B cell (primary cell): ENCODE measurements at regions not wholly inside any gene's neighbourhood (a gene's known extent, or its start where the extent isn't known, plus 50 kb on each side); places are given as distances from the start of the nearest gene placed in this dataset.

Experiments
- ATAC-seq: fragments of 200-7000 bp; cut with Tn5 transposase; one replicate; pipeline ENCODE4 v1.10.0; 2021; ENCODE audit warnings: low read depth, mild to moderate bottlenecking, moderate number of reproducible peaks, moderate library complexity
- CTCF ChIA-PET: fragments of 350-600 bp; sonication (Branson Sonifier 250); formaldehyde crosslinking; loops from one replicate; lab custom pipeline; 2021; ENCODE audit warnings: antibody characterized with exemption, inconsistent platforms; lab: Charles Lee
- POLR2A ChIA-PET: fragments of 350-600 bp; sonication (Branson Sonifier 250); formaldehyde crosslinking; loops from one replicate; lab custom pipeline; 2021; ENCODE audit warnings: antibody characterized with exemption; lab: Charles Lee
- DNase-seq: peaks from one replicate; pipeline ENCODE4 v3.0.0; 2013
- H2AFZ ChIP-seq: 2 replicates; pipeline ENCODE4 v1.6.1; 2012; ENCODE audit warnings: mild to moderate bottlenecking, low read depth, low read length; ENCODE audit not compliant: insufficient read depth, poor library complexity, severe bottlenecking
- H3K27ac ChIP-seq, 2 donors: 1 replicate in 1 of 2; 2 replicates in 1 of 2; pipeline ENCODE4 v1.5.1; 2012 to 2013; ENCODE audit warnings: low read length in 2 of 2, mild to moderate bottlenecking in 2 of 2, moderate library complexity in 1 of 2
- H3K27me3 ChIP-seq, 4 experiments: fragments of 200-600 bp in 1 of 4; sonication (generic) in 1 of 4; replicated peaks in 1 of 4; 1 replicate in 2 of 4; 2 replicates in 2 of 4; pipeline versions ENCODE4 v1.6.1 to v1.7.0; 2013 to 2016; ENCODE audit warnings: low read length in 3 of 4, mild to moderate bottlenecking in 2 of 4, mixed read lengths in 1 of 4, moderate library complexity in 1 of 4; ENCODE audit not compliant: insufficient read depth in 4 of 4, control insufficient read depth in 3 of 4; ENCODE audit errors: control extremely low read depth in 1 of 4
- H3K36me3 ChIP-seq, 2 experiments: replicated peaks in 1 of 2; 1 replicate in 1 of 2; 2 replicates in 1 of 2; pipeline versions ENCODE4 v1.6.1 to v1.7.1; 2013; ENCODE audit warnings: low read length in 1 of 2; ENCODE audit not compliant: insufficient read depth in 2 of 2, control insufficient read depth in 1 of 2; ENCODE audit errors: control extremely low read depth in 1 of 2, extremely low read depth in 1 of 2
- H3K4me1 ChIP-seq, 2 donors: fragments of 200-600 bp in 1 of 2; sonication (generic) in 1 of 2; 1 replicate in 1 of 2; 2 replicates in 1 of 2; pipeline versions ENCODE4 v1.5.1 to v1.6.1; 2013 to 2017; ENCODE audit warnings: low read length in 2 of 2; ENCODE audit not compliant: control insufficient read depth in 2 of 2, insufficient read depth in 2 of 2
- H3K4me2 ChIP-seq: replicated peaks from 2 replicates; pipeline ENCODE3; 2012; ENCODE audit warnings: mild to moderate bottlenecking, low read depth, low read length; ENCODE audit not compliant: poor library complexity, severe bottlenecking
- H3K4me3 ChIP-seq, 5 experiments: fragments of 200-600 bp in 1 of 5; sonication (generic) in 1 of 5; 1 replicate in 3 of 5; 2 replicates in 2 of 5; pipeline versions ENCODE4 v1.5.1 to v1.7.0; 2011 to 2016; ENCODE audit warnings: low read length in 4 of 5, mild to moderate bottlenecking in 4 of 5, low read depth in 2 of 5, control low read depth in 1 of 5, moderate library complexity in 1 of 5; ENCODE audit not compliant: insufficient read depth in 1 of 5; ENCODE audit errors: control extremely low read depth in 1 of 5, extremely low read depth in 1 of 5
- H3K79me2 ChIP-seq: fragments of 200-600 bp; sonication (generic); one replicate; pipeline ENCODE4 v1.6.0; 2016; ENCODE audit warnings: low read length; ENCODE audit not compliant: control insufficient read depth, insufficient read depth
- H3K9ac ChIP-seq: fragments of 200-600 bp; sonication (generic); 2 replicates; pipeline ENCODE4 v1.6.1; 2017; ENCODE audit warnings: mild to moderate bottlenecking, low read length, moderate library complexity
- H3K9me3 ChIP-seq, 3 donors: one replicate each; pipeline versions ENCODE4 v1.6.1 to v1.7.1; 2013; ENCODE audit warnings: low read length in 2 of 3; ENCODE audit not compliant: control insufficient read depth in 2 of 3, insufficient read depth in 1 of 3; ENCODE audit errors: control extremely low read depth in 1 of 3
- H4K20me1 ChIP-seq: 2 replicates; pipeline ENCODE4 v1.6.0; 2012; ENCODE audit warnings: mild to moderate bottlenecking, low read length; ENCODE audit not compliant: insufficient read depth, control insufficient read depth, poor library complexity, severe bottlenecking
- H3K27ac Mint-ChIP-seq: one replicate; pipeline ENCODE4 v1.8.0; 2021; ENCODE audit warnings: mixed read lengths
- H3K27me3 Mint-ChIP-seq: one replicate; pipeline ENCODE4 v1.8.0; 2021; ENCODE audit warnings: mixed read lengths
- H3K4me1 Mint-ChIP-seq: one replicate; pipeline ENCODE4 v1.8.0; 2021; ENCODE audit warnings: mixed read lengths
- H3K4me3 Mint-ChIP-seq: one replicate; pipeline ENCODE4 v1.8.0; 2021; ENCODE audit warnings: mixed read lengths
- H3K9me3 Mint-ChIP-seq: one replicate; pipeline ENCODE4 v1.8.0; 2022; ENCODE audit warnings: mixed read lengths; ENCODE audit not compliant: insufficient read depth
- CTCF ChIP-seq: fragments of 200-600 bp; IDR thresholded peaks from one replicate; pipeline ENCODE4 v1.8.0; 2022; ENCODE audit warnings: antibody characterized with exemption, mild to moderate bottlenecking
- EZH2 ChIP-seq: IDR thresholded peaks from 2 replicates; pipeline ENCODE4 v1.6.1; 2012; ENCODE audit warnings: borderline replicate concordance, low read depth, mild to moderate bottlenecking, moderate library complexity, low read length; ENCODE audit not compliant: insufficient read depth, poor library complexity, severe bottlenecking
- WGBS: methylation state at CpG from one replicate; pipeline ENCODE4 v1.1.5; 2013; ENCODE audit warnings: missing lambda C conversion rate; ENCODE audit not compliant: insufficient coverage; 5-methylcytosine and 5-hydroxymethylcytosine counted together
- intact Hi-C: fragments of 100-400 bp; cut with micrococcal nuclease; formaldehyde crosslinking; loops from one replicate; pipeline ENCODE4 v1.10.0; 2022

DNA sequence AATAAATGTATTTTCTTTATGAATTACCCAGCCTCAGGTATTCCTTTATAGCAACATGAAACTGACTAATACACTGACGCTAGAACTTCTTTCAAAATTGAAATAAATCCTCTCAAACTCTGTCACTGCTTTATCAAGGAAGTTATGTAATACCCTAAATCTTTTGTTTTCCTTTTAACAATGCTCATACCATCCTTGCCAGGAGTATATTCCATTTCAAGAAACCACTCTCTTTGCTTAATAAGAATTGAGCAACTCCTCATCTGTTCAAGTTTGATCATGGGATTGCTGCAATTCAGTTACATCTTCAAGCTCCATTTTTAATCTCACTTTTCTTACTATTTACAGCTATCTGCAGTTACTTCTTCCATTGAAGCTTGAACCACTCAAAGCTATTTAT lies 707.6 kb upstream of the MARCKS start:
- TF ChIP-seq EZH2 (no peak), CTCF (no peak)
- no peak overlapping the region for H3K4me3 ChIP-seq
- no peak for ATAC-seq
- Mint-ChIP-seq H3K4me3 (no peak overlapping the region), H3K9me3 (no peaks in the 10 kb centered on the region), H3K27ac (no peak overlapping the region), H3K4me1 (no peaks in the 10 kb centered on the region), H3K27me3 (no peaks in the 10 kb centered on the region)
- no peak overlapping the region for H3K27ac ChIP-seq
- WGBS: no CpG with 5 or more reads among the region's 1 CpG
- H4K20me1 ChIP-seq: no peaks in the 10 kb centered on the region
- H3K36me3 ChIP-seq: no peaks in the 10 kb centered on the region
- ChIA-PET CTCF (no interaction called here), POLR2A (no interaction called here)
- H3K4me2 ChIP-seq: no peak overlapping the region
- H3K4me1 ChIP-seq: no peaks in the 10 kb centered on the region
- intact Hi-C loops: no loop called here
- H3K79me2 ChIP-seq: no peaks in the 10 kb centered on the region
- H3K27me3 ChIP-seq: no peaks in the 10 kb centered on the region
- no peak overlapping the region for H2AFZ ChIP-seq
- no peaks in the 10 kb centered on the region for H3K9me3 ChIP-seq
- no peak for DNase-seq
- H3K9ac ChIP-seq: no peak overlapping the region

GRCh38 chr6:113160306-113161017 lies 696.7 kb upstream of the MARCKS start:
- H3K4me2 ChIP-seq: no peak overlapping the region
- ATAC-seq: no peak
- H3K27me3 ChIP-seq: no peaks in the 10 kb centered on the region
- no peak overlapping the region for H3K9ac ChIP-seq
- no peaks in the 10 kb centered on the region for H3K36me3 ChIP-seq
- no peaks in the 10 kb centered on the region for H4K20me1 ChIP-seq
- H3K4me1 Mint-ChIP-seq: no peaks in the 10 kb centered on the region
- ChIA-PET POLR2A (no interaction called here), CTCF (no interaction called here)
- H2AFZ ChIP-seq: no peak overlapping the region
- no peaks in the 10 kb centered on the region for H3K79me2 ChIP-seq
- TF ChIP-seq EZH2 (no peak), CTCF (no peak)
- H3K4me1 ChIP-seq: no peaks in the 10 kb centered on the region
- H3K27ac ChIP-seq: no peak overlapping the region
- WGBS: no CpG with 5 or more reads among the region's 5 CpGs
- intact Hi-C loops: no loop called here
- DNase-seq: no peak
- H3K9me3 Mint-ChIP-seq: no peaks in the 10 kb centered on the region
- H3K27me3 Mint-ChIP-seq: peaks cover 4% of the 10 kb centered on the region
- H3K4me3 Mint-ChIP-seq: no peak overlapping the region
- H3K27ac Mint-ChIP-seq: no peak overlapping the region
- H3K4me3 ChIP-seq: no peak overlapping the region
- no peaks in the 10 kb centered on the region for H3K9me3 ChIP-seq
